Upper lobe of left lung (tissue), 4 donors: ENCODE measurements at regions not wholly inside any gene's neighbourhood (a gene's known extent, or its start where the extent isn't known, plus 50 kb on each side); places are given as distances from the start of the nearest gene placed in this dataset.

Experiments
- EP300 ChIP-seq, 4 donors: sonication (generic); formaldehyde crosslinking; IDR thresholded peaks; one replicate each; pipeline ENCODE4 v1.5.1; 2017; ENCODE audit warnings: antibody characterized with exemption in 4 of 4, control low read depth in 2 of 4
- POLR2A ChIP-seq, 4 donors: fragments of 450-650 bp; IDR thresholded peaks; one replicate each; pipeline ENCODE4 v1.5.1; 2016 to 2017; ENCODE audit warnings: antibody characterized with exemption in 4 of 4, mild to moderate bottlenecking in 2 of 4
- POLR2AphosphoS5 ChIP-seq, 2 donors: sonication (generic); formaldehyde crosslinking; IDR thresholded peaks; one replicate each; pipeline ENCODE4 v1.5.1; 2017; ENCODE audit warnings: antibody characterized with exemption in 2 of 2
- TF ChIP-seq, protein P1 (sequence below), 6 experiments: fragments of 450-650 bp in 4 of 6; fragments of 200-600 bp in 2 of 6; sonication (generic) in 2 of 6; IDR thresholded peaks; one replicate each; pipeline ENCODE4 v1.5.1; 2016 to 2019; ENCODE audit warnings: antibody characterized with exemption in 6 of 6

DNA sequence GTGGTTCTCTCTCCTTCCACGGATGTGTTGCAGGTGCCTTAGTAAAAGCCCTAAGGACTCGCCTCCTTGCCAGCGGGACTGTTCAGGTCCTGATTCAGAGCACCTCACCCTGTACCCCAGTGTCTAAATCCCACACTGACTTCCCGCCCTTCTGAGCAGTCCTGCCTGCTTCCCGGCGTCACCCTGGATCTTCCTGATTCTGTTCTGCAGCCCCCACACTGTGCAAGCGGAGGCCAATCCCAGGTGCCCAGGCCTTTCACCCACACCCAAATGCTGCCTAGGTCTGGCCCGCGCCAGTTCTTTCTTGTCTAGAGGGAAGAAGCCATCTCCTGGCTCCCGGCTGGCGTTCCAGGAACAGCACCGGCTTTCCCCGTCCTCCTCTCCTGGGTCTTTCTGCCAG lies 95.9 kb upstream of the GALNT2 start:
- no peak for TF ChIP-seq POLR2AphosphoS5 (IDR thresholded peaks at IDR 0.05)
- TF ChIP-seq, protein P1, sequence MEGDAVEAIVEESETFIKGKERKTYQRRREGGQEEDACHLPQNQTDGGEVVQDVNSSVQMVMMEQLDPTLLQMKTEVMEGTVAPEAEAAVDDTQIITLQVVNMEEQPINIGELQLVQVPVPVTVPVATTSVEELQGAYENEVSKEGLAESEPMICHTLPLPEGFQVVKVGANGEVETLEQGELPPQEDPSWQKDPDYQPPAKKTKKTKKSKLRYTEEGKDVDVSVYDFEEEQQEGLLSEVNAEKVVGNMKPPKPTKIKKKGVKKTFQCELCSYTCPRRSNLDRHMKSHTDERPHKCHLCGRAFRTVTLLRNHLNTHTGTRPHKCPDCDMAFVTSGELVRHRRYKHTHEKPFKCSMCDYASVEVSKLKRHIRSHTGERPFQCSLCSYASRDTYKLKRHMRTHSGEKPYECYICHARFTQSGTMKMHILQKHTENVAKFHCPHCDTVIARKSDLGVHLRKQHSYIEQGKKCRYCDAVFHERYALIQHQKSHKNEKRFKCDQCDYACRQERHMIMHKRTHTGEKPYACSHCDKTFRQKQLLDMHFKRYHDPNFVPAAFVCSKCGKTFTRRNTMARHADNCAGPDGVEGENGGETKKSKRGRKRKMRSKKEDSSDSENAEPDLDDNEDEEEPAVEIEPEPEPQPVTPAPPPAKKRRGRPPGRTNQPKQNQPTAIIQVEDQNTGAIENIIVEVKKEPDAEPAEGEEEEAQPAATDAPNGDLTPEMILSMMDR (IDR thresholded peaks at IDR 0.05), result no peak
- no peak for TF ChIP-seq EP300 (IDR thresholded peaks at IDR 0.05)
- TF ChIP-seq POLR2A (IDR thresholded peaks at IDR 0.05), result no peak
